Thoracic aorta (tissue), 2 donors: ENCODE measurements at regions not wholly inside any gene's neighbourhood (a gene's known extent, or its start where the extent isn't known, plus 50 kb on each side); places are given as distances from the start of the nearest gene placed in this dataset.

ENCODE experiments used
- ATAC-seq: fragments of 150-250 bp; one replicate; pipeline ENCODE4 v1.8.0; 2017; ENCODE audit warnings: low read depth; ENCODE audit not compliant: insufficient number of reproducible peaks, low FRiP score
- DNase-seq: peaks from one replicate; pipeline ENCODE4 v3.0.0-alpha.2; 2020; ENCODE audit warnings: low spot score
- H3K27ac ChIP-seq, 2 donors: fragments of 200-600 bp; sonication (generic); 1 replicate in 1 of 2; 2 replicates in 1 of 2; pipeline ENCODE4 v1.5.1; 2016; ENCODE audit warnings: mild to moderate bottlenecking in 2 of 2, moderate library complexity in 2 of 2
- H3K27me3 ChIP-seq: fragments of 200-600 bp; sonication (generic); replicated peaks from 2 replicates; pipeline ENCODE4 v1.6.0; 2016; ENCODE audit warnings: mild to moderate bottlenecking; ENCODE audit not compliant: insufficient read depth
- H3K36me3 ChIP-seq: fragments of 200-600 bp; sonication (generic); one replicate; pipeline ENCODE4 v1.5.1; 2016
- H3K4me1 ChIP-seq, 2 donors: fragments of 200-600 bp; sonication (generic); 1 replicate in 1 of 2; 2 replicates in 1 of 2; pipeline versions ENCODE4 v1.5.1 to v1.6.0; 2016; ENCODE audit warnings: low read depth in 2 of 2, mild to moderate bottlenecking in 1 of 2; ENCODE audit not compliant: control insufficient read depth in 1 of 2
- H3K4me3 ChIP-seq: fragments of 200-600 bp; sonication (generic); 2 replicates; pipeline ENCODE4 v1.5.1; 2016; ENCODE audit warnings: mild to moderate bottlenecking
- H3K9me3 ChIP-seq: fragments of 200-600 bp; sonication (generic); 2 replicates; pipeline ENCODE4 v1.5.1; 2016
- TF ChIP-seq, protein P1 (sequence below): fragments of 200-600 bp; sonication (generic); IDR thresholded peaks from one replicate; pipeline ENCODE4 v1.5.1; 2019; ENCODE audit warnings: antibody characterized with exemption

GRCh38 chr6:82767447-82767846, 298.2 kb downstream of the UBE3D start:
- DNase-seq (no peak), ATAC-seq (no peak)
- H3K9me3 ChIP-seq: no peaks in the 10 kb centered on the region
- H3K4me1 ChIP-seq: no peaks in the 10 kb centered on the region
- TF ChIP-seq, protein P1, sequence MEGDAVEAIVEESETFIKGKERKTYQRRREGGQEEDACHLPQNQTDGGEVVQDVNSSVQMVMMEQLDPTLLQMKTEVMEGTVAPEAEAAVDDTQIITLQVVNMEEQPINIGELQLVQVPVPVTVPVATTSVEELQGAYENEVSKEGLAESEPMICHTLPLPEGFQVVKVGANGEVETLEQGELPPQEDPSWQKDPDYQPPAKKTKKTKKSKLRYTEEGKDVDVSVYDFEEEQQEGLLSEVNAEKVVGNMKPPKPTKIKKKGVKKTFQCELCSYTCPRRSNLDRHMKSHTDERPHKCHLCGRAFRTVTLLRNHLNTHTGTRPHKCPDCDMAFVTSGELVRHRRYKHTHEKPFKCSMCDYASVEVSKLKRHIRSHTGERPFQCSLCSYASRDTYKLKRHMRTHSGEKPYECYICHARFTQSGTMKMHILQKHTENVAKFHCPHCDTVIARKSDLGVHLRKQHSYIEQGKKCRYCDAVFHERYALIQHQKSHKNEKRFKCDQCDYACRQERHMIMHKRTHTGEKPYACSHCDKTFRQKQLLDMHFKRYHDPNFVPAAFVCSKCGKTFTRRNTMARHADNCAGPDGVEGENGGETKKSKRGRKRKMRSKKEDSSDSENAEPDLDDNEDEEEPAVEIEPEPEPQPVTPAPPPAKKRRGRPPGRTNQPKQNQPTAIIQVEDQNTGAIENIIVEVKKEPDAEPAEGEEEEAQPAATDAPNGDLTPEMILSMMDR: no peak
- H3K27ac ChIP-seq: no peak overlapping the region
- H3K36me3 ChIP-seq: no peaks in the 10 kb centered on the region
- no peak overlapping the region for H3K4me3 ChIP-seq
- no peaks in the 10 kb centered on the region for H3K27me3 ChIP-seq

DNA sequence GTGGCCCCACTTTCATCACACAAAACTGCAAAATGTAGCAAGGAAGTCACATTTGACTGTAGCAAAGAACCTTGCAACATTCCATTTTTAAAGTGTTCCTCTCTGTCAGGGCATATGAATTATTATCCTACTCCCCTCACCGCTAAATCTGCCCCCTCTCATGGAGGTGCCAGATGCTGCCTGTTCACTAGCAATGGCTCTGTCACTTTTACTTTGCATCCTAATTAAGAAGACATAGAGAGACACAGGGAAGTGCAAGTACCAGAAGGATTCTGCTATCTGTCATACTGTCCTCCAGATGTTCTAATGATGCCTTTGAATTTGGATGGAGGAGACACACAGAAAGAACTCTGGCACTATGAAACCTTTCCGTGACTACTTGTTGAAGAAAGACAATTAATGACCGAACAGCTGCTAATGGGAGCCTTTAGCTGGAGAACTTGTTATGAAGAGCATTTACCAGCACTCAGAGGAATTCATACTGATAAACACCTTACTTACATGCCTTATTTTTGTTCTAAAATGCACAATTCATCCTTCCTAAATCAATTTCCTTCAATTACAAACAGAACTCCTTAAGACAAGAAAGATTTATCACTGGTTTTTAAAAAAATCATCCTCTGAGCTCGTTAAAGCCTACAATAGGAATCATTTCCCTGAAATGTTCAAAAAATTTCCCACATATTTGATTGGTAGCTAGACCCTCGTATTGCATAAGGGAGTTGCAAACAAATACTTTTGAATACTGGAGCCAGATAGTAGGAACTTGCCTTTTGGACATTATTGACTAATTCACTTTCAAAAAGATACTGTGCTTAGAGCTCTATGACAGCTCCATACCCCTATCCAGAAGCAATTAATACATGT, 292.6 kb downstream of the UBE3D start:
- DNase-seq (no peak), ATAC-seq (no peak)
- H3K4me1 ChIP-seq: no peaks in the 10 kb centered on the region
- TF ChIP-seq, protein P1: no peak
- no peaks in the 10 kb centered on the region for H3K36me3 ChIP-seq
- no peaks in the 10 kb centered on the region for H3K9me3 ChIP-seq
- H3K27me3 ChIP-seq: no peaks in the 10 kb centered on the region
- no peak overlapping the region for H3K4me3 ChIP-seq
- H3K27ac ChIP-seq: no peak overlapping the region

GRCh38 chr6:82775361-82775760, 290.3 kb downstream of the UBE3D start:
- no peak for ATAC-seq
- Histone ChIP-seq H3K27me3 (no peaks in the 10 kb centered on the region), H3K36me3 (no peaks in the 10 kb centered on the region), H3K9me3 (no peaks in the 10 kb centered on the region), H3K4me3 (no peak overlapping the region), H3K27ac (no peak overlapping the region), H3K4me1 (no peaks in the 10 kb centered on the region)
- TF ChIP-seq, protein P1: no peak
- DNase-seq: no peak

DNA sequence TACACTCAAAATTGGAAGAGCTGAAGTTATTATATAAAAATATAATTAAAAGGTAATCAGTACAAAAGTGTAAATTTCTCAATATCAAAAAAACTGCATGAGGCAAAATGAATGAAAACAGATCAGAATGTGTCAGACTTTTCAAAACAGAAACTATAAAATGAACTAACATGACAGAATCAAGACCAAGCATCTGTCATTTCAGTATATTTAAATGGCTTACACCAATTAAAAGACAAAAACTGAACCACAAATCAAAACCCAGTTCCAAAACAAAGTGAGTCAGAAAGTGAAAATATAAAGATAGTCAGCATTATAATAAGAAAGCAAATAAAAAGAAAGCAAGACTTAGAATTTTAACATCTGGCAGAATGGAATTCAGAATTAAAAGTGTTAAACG, 289.7 kb downstream of the UBE3D start:
- no peaks in the 10 kb centered on the region for H3K36me3 ChIP-seq
- DNase-seq: no peak
- H3K4me1 ChIP-seq: no peaks in the 10 kb centered on the region
- no peaks in the 10 kb centered on the region for H3K9me3 ChIP-seq
- H3K27me3 ChIP-seq: no peaks in the 10 kb centered on the region
- H3K27ac ChIP-seq: no peak overlapping the region
- TF ChIP-seq, protein P1: no peak
- ATAC-seq: no peak
- no peak overlapping the region for H3K4me3 ChIP-seq

GRCh38 chr6:82779041-82779440, 286.6 kb downstream of the UBE3D start:
- no peak for ATAC-seq
- no peak overlapping the region for H3K27ac ChIP-seq
- TF ChIP-seq, protein P1: no peak
- no peaks in the 10 kb centered on the region for H3K36me3 ChIP-seq
- no peaks in the 10 kb centered on the region for H3K27me3 ChIP-seq
- no peak for DNase-seq
- no peaks in the 10 kb centered on the region for H3K4me1 ChIP-seq
- H3K4me3 ChIP-seq: no peak overlapping the region
- no peaks in the 10 kb centered on the region for H3K9me3 ChIP-seq
